ENCODE measurements at regions not wholly inside any gene's neighbourhood (a gene's known extent, or its start where the extent isn't known, plus 50 kb on each side); places are given as distances from the start of the nearest gene placed in this dataset.

- H3K27me3 ChIP-seq (ENCODE audit: control insufficient read depth, low read length) = peaks cover 44% of the 10 kb centered on the region
- H3K4me2 ChIP-seq (ENCODE audit: low read length) = no peak overlapping the region
- H4K20me1 ChIP-seq (ENCODE audit: control insufficient read depth, insufficient read depth, low read depth, low read length) = no peaks in the 10 kb centered on the region
- H3K79me2 ChIP-seq (ENCODE audit: control insufficient read depth, low read length) = no peaks in the 10 kb centered on the region
- H3K27ac ChIP-seq (ENCODE audit: low read depth, low read length) = no peak overlapping the region
- H3F3A ChIP-seq (ENCODE audit: control insufficient read depth, insufficient read depth) = no peaks in the 10 kb centered on the region
- no peaks in the 10 kb centered on the region for H3K36me3 ChIP-seq (ENCODE audit: control insufficient read depth, low read length)
- H3K4me3 ChIP-seq (ENCODE audit: low read length) = no peak overlapping the region
- no peak for TF ChIP-seq EZH2phosphoT487 (IDR thresholded peaks at IDR 0.05; ENCODE audit: borderline replicate concordance, low read length)
- TF ChIP-seq, protein P1, sequence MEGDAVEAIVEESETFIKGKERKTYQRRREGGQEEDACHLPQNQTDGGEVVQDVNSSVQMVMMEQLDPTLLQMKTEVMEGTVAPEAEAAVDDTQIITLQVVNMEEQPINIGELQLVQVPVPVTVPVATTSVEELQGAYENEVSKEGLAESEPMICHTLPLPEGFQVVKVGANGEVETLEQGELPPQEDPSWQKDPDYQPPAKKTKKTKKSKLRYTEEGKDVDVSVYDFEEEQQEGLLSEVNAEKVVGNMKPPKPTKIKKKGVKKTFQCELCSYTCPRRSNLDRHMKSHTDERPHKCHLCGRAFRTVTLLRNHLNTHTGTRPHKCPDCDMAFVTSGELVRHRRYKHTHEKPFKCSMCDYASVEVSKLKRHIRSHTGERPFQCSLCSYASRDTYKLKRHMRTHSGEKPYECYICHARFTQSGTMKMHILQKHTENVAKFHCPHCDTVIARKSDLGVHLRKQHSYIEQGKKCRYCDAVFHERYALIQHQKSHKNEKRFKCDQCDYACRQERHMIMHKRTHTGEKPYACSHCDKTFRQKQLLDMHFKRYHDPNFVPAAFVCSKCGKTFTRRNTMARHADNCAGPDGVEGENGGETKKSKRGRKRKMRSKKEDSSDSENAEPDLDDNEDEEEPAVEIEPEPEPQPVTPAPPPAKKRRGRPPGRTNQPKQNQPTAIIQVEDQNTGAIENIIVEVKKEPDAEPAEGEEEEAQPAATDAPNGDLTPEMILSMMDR (IDR thresholded peaks at IDR 0.05; ENCODE audit: low read depth, low read length, poor library complexity, severe bottlenecking) = no peak
- no peaks in the 10 kb centered on the region for H3K9me3 ChIP-seq (ENCODE audit: control insufficient read depth, insufficient read depth, low read length)
- H3K4me1 ChIP-seq (ENCODE audit: control insufficient read depth, low read length) = peaks cover 9% of the 10 kb centered on the region
- no peaks in the 10 kb centered on the region for H3K9me2 ChIP-seq (replicated peaks; ENCODE audit: control insufficient read depth, low read length)
Measured at GRCh38 chr12:4217091-4217490, 56.5 kb upstream of the CCND2 start.

DNA sequence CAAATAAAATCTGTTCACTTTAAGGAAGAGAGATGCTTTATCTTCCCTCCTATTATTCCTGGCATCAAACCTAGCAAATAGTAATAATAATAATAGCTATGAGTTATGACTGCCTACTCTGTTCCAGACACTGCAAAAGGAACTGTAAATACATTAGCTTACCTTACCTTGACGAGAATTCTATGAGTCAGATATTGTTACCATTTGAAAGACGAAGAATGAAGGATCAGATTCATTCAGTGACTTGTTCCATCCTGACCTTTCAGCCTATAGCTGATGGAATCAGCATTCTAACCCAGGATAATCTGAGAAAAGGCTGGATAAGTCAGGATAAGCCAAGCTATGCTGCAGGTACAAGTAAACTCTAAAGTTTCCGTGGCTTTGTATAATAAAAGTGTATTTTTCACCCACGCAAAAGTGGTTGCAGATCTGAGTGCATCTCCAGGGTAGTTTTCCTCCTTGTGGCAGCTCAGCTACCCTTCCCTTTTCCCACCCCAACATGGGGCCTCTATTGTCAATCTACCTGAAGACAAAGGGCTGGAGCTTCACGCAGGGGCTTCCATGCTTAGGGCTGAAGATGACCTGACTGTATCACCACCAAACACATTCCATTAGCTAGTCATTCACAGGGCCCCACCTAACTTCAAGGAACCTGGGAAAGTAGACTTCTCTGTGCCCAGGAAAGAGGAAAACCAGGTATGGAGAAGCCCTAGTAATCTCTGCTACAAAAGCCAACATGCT, 57.2 kb upstream of the CCND2 start:
- H4K20me1 ChIP-seq (ENCODE audit: control insufficient read depth, insufficient read depth, low read depth, low read length) = no peaks in the 10 kb centered on the region
- H3K27ac ChIP-seq (ENCODE audit: low read depth, low read length) = no peak overlapping the region
- peaks cover 44% of the 10 kb centered on the region for H3K27me3 ChIP-seq (ENCODE audit: control insufficient read depth, low read length)
- no peaks in the 10 kb centered on the region for H3K36me3 ChIP-seq (ENCODE audit: control insufficient read depth, low read length)
- no peaks in the 10 kb centered on the region for H3K79me2 ChIP-seq (ENCODE audit: control insufficient read depth, low read length)
- H3K4me3 ChIP-seq (ENCODE audit: low read length) = no peak overlapping the region
- H3K4me2 ChIP-seq (ENCODE audit: low read length) = no peak overlapping the region
- TF ChIP-seq, protein P1 (IDR thresholded peaks at IDR 0.05; ENCODE audit: low read depth, low read length, poor library complexity, severe bottlenecking) = no peak
- no peak for TF ChIP-seq EZH2phosphoT487 (IDR thresholded peaks at IDR 0.05; ENCODE audit: borderline replicate concordance, low read length)
- no peaks in the 10 kb centered on the region for H3K9me2 ChIP-seq (replicated peaks; ENCODE audit: control insufficient read depth, low read length)
- H3K9me3 ChIP-seq (ENCODE audit: control insufficient read depth, insufficient read depth, low read length) = no peaks in the 10 kb centered on the region
- H3F3A ChIP-seq (ENCODE audit: control insufficient read depth, insufficient read depth) = no peaks in the 10 kb centered on the region
- H3K4me1 ChIP-seq (ENCODE audit: control insufficient read depth, low read length) = peaks cover 9% of the 10 kb centered on the region

- peaks cover 44% of the 10 kb centered on the region for H3K27me3 ChIP-seq (ENCODE audit: control insufficient read depth, low read length)
- no peak overlapping the region for H3K4me3 ChIP-seq (ENCODE audit: low read length)
- H3K79me2 ChIP-seq (ENCODE audit: control insufficient read depth, low read length) = no peaks in the 10 kb centered on the region
- H3K4me2 ChIP-seq (ENCODE audit: low read length) = no peak overlapping the region
- TF ChIP-seq EZH2phosphoT487 (IDR thresholded peaks at IDR 0.05; ENCODE audit: borderline replicate concordance, low read length) = no peak
- TF ChIP-seq, protein P1 (IDR thresholded peaks at IDR 0.05; ENCODE audit: low read depth, low read length, poor library complexity, severe bottlenecking) = no peak
- H4K20me1 ChIP-seq (ENCODE audit: control insufficient read depth, insufficient read depth, low read depth, low read length) = no peaks in the 10 kb centered on the region
- no peak overlapping the region for H3K27ac ChIP-seq (ENCODE audit: low read depth, low read length)
- no peaks in the 10 kb centered on the region for H3F3A ChIP-seq (ENCODE audit: control insufficient read depth, insufficient read depth)
- H3K4me1 ChIP-seq (ENCODE audit: control insufficient read depth, low read length) = peaks cover 9% of the 10 kb centered on the region
- H3K9me3 ChIP-seq (ENCODE audit: control insufficient read depth, insufficient read depth, low read length) = no peaks in the 10 kb centered on the region
- no peaks in the 10 kb centered on the region for H3K36me3 ChIP-seq (ENCODE audit: control insufficient read depth, low read length)
- no peaks in the 10 kb centered on the region for H3K9me2 ChIP-seq (replicated peaks; ENCODE audit: control insufficient read depth, low read length)
Measured at GRCh38 chr12:4215229-4216186, 58.1 kb upstream of the CCND2 start.

All from DOHH2 (cell line).